IPS-18c (cell line): ENCODE measurements at regions not wholly inside any gene's neighbourhood (a gene's known extent, or its start where the extent isn't known, plus 50 kb on each side); places are given as distances from the start of the nearest gene placed in this dataset.
"Not testable (repeated sequence)": the region's sequence is repeated elsewhere in the genome, so short reads cannot be mapped to it uniquely, and the experiment has no call there.

Experiments used
- H3K4me3 ChIP-seq: 2 replicates; pipeline ENCODE4 v1.7.0; 2013; ENCODE audit warnings: low read depth, mild to moderate bottlenecking, low read length, moderate library complexity; ENCODE audit not compliant: insufficient read depth
- H3K9me3 ChIP-seq: one replicate; pipeline ENCODE4 v1.6.1; 2013; ENCODE audit warnings: mild to moderate bottlenecking, low read length, moderate library complexity; ENCODE audit not compliant: control insufficient read depth, insufficient read depth

GRCh38 chr12:62005615-62006014 lies 254.6 kb upstream of the USP15 start:
- H3K4me3 ChIP-seq: no peak overlapping the region

GRCh38 chr12:62006076-62006732 lies 254.0 kb upstream of the USP15 start:
- Histone ChIP-seq H3K4me3 (no peak overlapping the region), H3K9me3 (peaks cover 3% of the 10 kb centered on the region)

More at GRCh38 chr12:62005615-62006014, 254.6 kb upstream of the USP15 start:
- H3K9me3 ChIP-seq: no peaks in the 10 kb centered on the region

- H3K9me3 ChIP-seq: peaks cover 3% of the 10 kb centered on the region
- H3K4me3 ChIP-seq: no peak overlapping the region
Observed at GRCh38 chr12:62008703-62009102, 251.5 kb upstream of the USP15 start.

GRCh38 chr12:62009445-62009844 lies 250.8 kb upstream of the USP15 start:
- H3K4me3 ChIP-seq: no peak overlapping the region
- peaks cover 3% of the 10 kb centered on the region for H3K9me3 ChIP-seq

- not testable (repeated sequence) for H3K4me3 ChIP-seq, H3K9me3 ChIP-seq
Observed at GRCh38 chr12:62010331-62010906, 249.8 kb upstream of the USP15 start.

- H3K9me3 ChIP-seq, H3K4me3 ChIP-seq: not testable (repeated sequence)
Observed at GRCh38 chr12:62010973-62011372, 249.2 kb upstream of the USP15 start.

GRCh38 chr12:62014330-62014729 lies 245.9 kb upstream of the USP15 start:
- Histone ChIP-seq H3K4me3 (no peak overlapping the region), H3K9me3 (peaks cover 3% of the 10 kb centered on the region)

- H3K9me3 ChIP-seq: peaks cover under 1% of the 10 kb centered on the region
- no peak overlapping the region for H3K4me3 ChIP-seq
Observed at GRCh38 chr12:62016021-62016420, 244.2 kb upstream of the USP15 start.

- H3K9me3 ChIP-seq: no peaks in the 10 kb centered on the region
- H3K4me3 ChIP-seq: no peak overlapping the region
Observed at GRCh38 chr12:62021808-62022207, 238.4 kb upstream of the USP15 start.

GRCh38 chr12:62028536-62028935 lies 231.7 kb upstream of the USP15 start:
- no peak overlapping the region for H3K4me3 ChIP-seq
- no peaks in the 10 kb centered on the region for H3K9me3 ChIP-seq

GRCh38 chr12:62032870-62033269 lies 227.3 kb upstream of the USP15 start:
- no peaks in the 10 kb centered on the region for H3K9me3 ChIP-seq
- H3K4me3 ChIP-seq: no peak overlapping the region

- no peaks in the 10 kb centered on the region for H3K9me3 ChIP-seq
- H3K4me3 ChIP-seq: no peak overlapping the region
Observed at GRCh38 chr12:62044450-62045135, 215.6 kb upstream of the USP15 start.

GRCh38 chr12:62045211-62045610 lies 215.0 kb upstream of the USP15 start:
- no peak overlapping the region for H3K4me3 ChIP-seq
- H3K9me3 ChIP-seq: no peaks in the 10 kb centered on the region

- Histone ChIP-seq H3K4me3 (no peak overlapping the region), H3K9me3 (no peaks in the 10 kb centered on the region)
Observed at GRCh38 chr12:62050785-62051184, 209.4 kb upstream of the USP15 start.

GRCh38 chr12:62069976-62070375 lies 190.2 kb upstream of the USP15 start:
- Histone ChIP-seq H3K4me3 (no peak overlapping the region), H3K9me3 (no peaks in the 10 kb centered on the region)

- H3K4me3 ChIP-seq, H3K9me3 ChIP-seq: not testable (repeated sequence)
Observed at GRCh38 chr12:62073236-62073635, 187.0 kb upstream of the USP15 start.

- no peak overlapping the region for H3K4me3 ChIP-seq
- H3K9me3 ChIP-seq: no peaks in the 10 kb centered on the region
Observed at GRCh38 chr12:62075870-62076269, 184.3 kb upstream of the USP15 start.

GRCh38 chr12:62078020-62078419 lies 182.2 kb upstream of the USP15 start:
- Histone ChIP-seq H3K9me3 (no peaks in the 10 kb centered on the region), H3K4me3 (no peak overlapping the region)
